ENCODE measurements at regions not wholly inside any gene's neighbourhood (a gene's known extent, or its start where the extent isn't known, plus 50 kb on each side); places are given as distances from the start of the nearest gene placed in this dataset.

- H3K27ac ChIP-seq = no peak overlapping the region
- TF ChIP-seq, protein P1, sequence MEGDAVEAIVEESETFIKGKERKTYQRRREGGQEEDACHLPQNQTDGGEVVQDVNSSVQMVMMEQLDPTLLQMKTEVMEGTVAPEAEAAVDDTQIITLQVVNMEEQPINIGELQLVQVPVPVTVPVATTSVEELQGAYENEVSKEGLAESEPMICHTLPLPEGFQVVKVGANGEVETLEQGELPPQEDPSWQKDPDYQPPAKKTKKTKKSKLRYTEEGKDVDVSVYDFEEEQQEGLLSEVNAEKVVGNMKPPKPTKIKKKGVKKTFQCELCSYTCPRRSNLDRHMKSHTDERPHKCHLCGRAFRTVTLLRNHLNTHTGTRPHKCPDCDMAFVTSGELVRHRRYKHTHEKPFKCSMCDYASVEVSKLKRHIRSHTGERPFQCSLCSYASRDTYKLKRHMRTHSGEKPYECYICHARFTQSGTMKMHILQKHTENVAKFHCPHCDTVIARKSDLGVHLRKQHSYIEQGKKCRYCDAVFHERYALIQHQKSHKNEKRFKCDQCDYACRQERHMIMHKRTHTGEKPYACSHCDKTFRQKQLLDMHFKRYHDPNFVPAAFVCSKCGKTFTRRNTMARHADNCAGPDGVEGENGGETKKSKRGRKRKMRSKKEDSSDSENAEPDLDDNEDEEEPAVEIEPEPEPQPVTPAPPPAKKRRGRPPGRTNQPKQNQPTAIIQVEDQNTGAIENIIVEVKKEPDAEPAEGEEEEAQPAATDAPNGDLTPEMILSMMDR (IDR thresholded peaks at IDR 0.05) = no peak
- no peak for TF ChIP-seq ZFX (IDR thresholded peaks at IDR 0.05; ENCODE audit: borderline replicate concordance)
These were observed 139.7 kb upstream of the C1orf87 start for GRCh38 chr1:60213253-60213652.

GRCh38 chr1:60196026-60196425 is 122.5 kb upstream of the C1orf87 start:
- TF ChIP-seq, protein P1 (IDR thresholded peaks at IDR 0.05) = no peak
- no peak for TF ChIP-seq ZFX (IDR thresholded peaks at IDR 0.05; ENCODE audit: borderline replicate concordance)

DNA sequence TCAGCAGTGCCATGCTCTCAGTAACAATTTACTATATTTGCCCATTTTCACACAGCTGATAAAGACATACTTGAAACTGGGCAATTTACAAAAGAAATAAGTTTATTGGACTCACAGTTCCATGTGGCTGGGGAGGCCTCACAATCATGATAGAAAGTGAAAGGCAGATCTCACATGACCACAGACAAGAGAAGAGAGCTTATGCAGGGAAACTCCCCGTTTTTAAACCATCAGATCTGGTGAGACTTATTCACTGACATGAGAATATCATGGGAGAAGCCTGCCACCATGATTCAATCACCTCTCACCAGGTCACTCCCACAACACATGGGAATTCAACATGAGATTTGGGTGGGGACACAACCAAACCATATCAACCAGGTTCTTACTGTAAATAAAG is 112.1 kb upstream of the C1orf87 start:
- TF ChIP-seq, protein P1 (IDR thresholded peaks at IDR 0.05) = no peak
- no peak for TF ChIP-seq ZFX (IDR thresholded peaks at IDR 0.05; ENCODE audit: borderline replicate concordance)
- no peak overlapping the region for H3K27ac ChIP-seq

More at GRCh38 chr1:60196026-60196425, 122.5 kb upstream of the C1orf87 start:
- no peak overlapping the region for H3K27ac ChIP-seq

GRCh38 chr1:60184521-60184920 is 111.0 kb upstream of the C1orf87 start:
- H3K27ac ChIP-seq = no peak overlapping the region
- no peak for TF ChIP-seq ZFX (IDR thresholded peaks at IDR 0.05; ENCODE audit: borderline replicate concordance)
- TF ChIP-seq, protein P1 (IDR thresholded peaks at IDR 0.05) = no peak

- no peak overlapping the region for H3K27ac ChIP-seq
- TF ChIP-seq, protein P1 (IDR thresholded peaks at IDR 0.05) = no peak
- TF ChIP-seq ZFX (IDR thresholded peaks at IDR 0.05; ENCODE audit: borderline replicate concordance) = no peak
These were observed 100.3 kb upstream of the C1orf87 start for GRCh38 chr1:60173729-60174505.

- no peak for TF ChIP-seq ZFX (IDR thresholded peaks at IDR 0.05; ENCODE audit: borderline replicate concordance)
- TF ChIP-seq, protein P1 (IDR thresholded peaks at IDR 0.05) = no peak
- no peak overlapping the region for H3K27ac ChIP-seq
These were observed 99.4 kb upstream of the C1orf87 start for GRCh38 chr1:60173006-60173405.

DNA sequence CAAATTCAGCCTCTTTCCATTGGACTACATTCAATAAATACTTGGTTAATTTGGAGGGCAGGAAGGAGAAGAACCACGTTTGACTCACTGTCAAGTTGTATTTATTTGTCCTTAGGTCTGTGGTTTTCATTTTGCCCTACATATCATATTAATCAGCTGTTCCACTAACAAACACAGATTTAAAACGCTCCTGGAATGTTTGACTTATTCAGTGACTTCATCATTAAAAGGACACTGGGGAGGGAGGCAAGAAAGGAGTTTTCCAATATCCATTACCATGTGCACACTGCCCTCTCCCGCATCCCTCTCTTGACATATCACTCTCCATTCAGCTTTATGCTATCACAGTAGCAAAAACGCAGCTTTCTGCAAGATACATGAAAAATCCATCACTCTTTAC is 98.2 kb upstream of the C1orf87 start:
- TF ChIP-seq, protein P1 (IDR thresholded peaks at IDR 0.05) = no peak
- TF ChIP-seq ZFX (IDR thresholded peaks at IDR 0.05; ENCODE audit: borderline replicate concordance) = no peak
- no peak overlapping the region for H3K27ac ChIP-seq
